ENCODE measurements at regions not wholly inside any gene's neighbourhood (a gene's known extent, or its start where the extent isn't known, plus 50 kb on each side); places are given as distances from the start of the nearest gene placed in this dataset.

GRCh38 chr1:163504331-163504978, 182.7 kb downstream of the NUF2 start:
- TF ChIP-seq POLR2AphosphoS5 (IDR thresholded peaks at IDR 0.05; ENCODE audit: low read depth, low read length) (no peak), POLR2A (IDR thresholded peaks at IDR 0.05; ENCODE audit: low read depth, low read length) (no peak), SPI1 (IDR thresholded peaks at IDR 0.05; ENCODE audit: low read depth, low read length) (no peak), PAX5 (IDR thresholded peaks at IDR 0.05; ENCODE audit: insufficient read depth, low read length, severe bottlenecking) (no peak), TAF1 (IDR thresholded peaks at IDR 0.05; ENCODE audit: low read depth, low read length) (no peak), POU2F2 (IDR thresholded peaks at IDR 0.05; ENCODE audit: low read depth, low read length) (no peak)
